A673 (cell line): ENCODE measurements at regions not wholly inside any gene's neighbourhood (a gene's known extent, or its start where the extent isn't known, plus 50 kb on each side); places are given as distances from the start of the nearest gene placed in this dataset.

Experiments
- BruUV-seq: library from RNA; stranded (reverse); fragments of 400-500 nt; replicated peaks from 2 replicates; lab custom pipeline; 2021; lab: Mats Ljungman, UMichigan
- CTCF ChIA-PET: fragments of 300-600 bp; sonication (Branson Sonifier 250); formaldehyde crosslinking; loops from one replicate; lab custom pipeline; 2022; ENCODE audit warnings: antibody characterized with exemption; lab: Charles Lee
- POLR2A ChIA-PET: fragments of 300-600 bp; sonication (Branson Sonifier 250); formaldehyde crosslinking; loops from one replicate; lab custom pipeline; 2022; ENCODE audit warnings: antibody characterized with exemption; ENCODE audit not compliant: low non-redundant PET; lab: Charles Lee
- DNase-seq: peaks from one replicate; pipeline ENCODE4 v3.0.0-alpha.2; 2015; ENCODE audit warnings: low spot score
- H3K27ac ChIP-seq: fragments of 200-600 bp; sonication (generic); 2 replicates; pipeline ENCODE4 v1.5.1; 2016; ENCODE audit warnings: mixed run types, low read depth, mild to moderate bottlenecking, mixed read lengths, antibody characterized with exemption, low read length; ENCODE audit not compliant: poor library complexity, severe bottlenecking
- H3K27me3 ChIP-seq: fragments of 200-600 bp; sonication (generic); replicated peaks from 2 replicates; pipeline ENCODE4 v1.6.1; 2017; ENCODE audit warnings: mixed run types, low read depth, mild to moderate bottlenecking, mixed read lengths, antibody characterized with exemption, low read length; ENCODE audit not compliant: insufficient read depth, poor library complexity
- H3K36me3 ChIP-seq: fragments of 200-600 bp; sonication (generic); 2 replicates; pipeline ENCODE4 v1.6.1; 2016; ENCODE audit warnings: mixed run types, mild to moderate bottlenecking, mixed read lengths, antibody characterized with exemption, low read length; ENCODE audit not compliant: insufficient read depth, poor library complexity, severe bottlenecking
- H3K4me1 ChIP-seq: fragments of 200-600 bp; sonication (generic); 2 replicates; pipeline ENCODE4 v1.6.1; 2017; ENCODE audit warnings: mixed run types, mild to moderate bottlenecking, mixed read lengths, antibody characterized with exemption, low read length; ENCODE audit not compliant: insufficient read depth, poor library complexity, severe bottlenecking
- H3K4me3 ChIP-seq: fragments of 200-600 bp; sonication (generic); 2 replicates; pipeline ENCODE4 v1.5.1; 2016; ENCODE audit warnings: low read depth, mixed run types, mild to moderate bottlenecking, mixed read lengths, low read length; ENCODE audit not compliant: poor library complexity, severe bottlenecking
- H3K9me3 ChIP-seq: fragments of 200-600 bp; sonication (generic); 2 replicates; pipeline ENCODE4 v1.6.1; 2016; ENCODE audit warnings: mixed run types, low read depth, mild to moderate bottlenecking, mixed read lengths, antibody characterized with exemption, low read length; ENCODE audit not compliant: poor library complexity, severe bottlenecking
- CTCF ChIP-seq: fragments of 300-800, 200-600 bp; sonication (generic); conservative IDR thresholded peaks from 2 replicates; pipeline ENCODE4 v1.5.1; 2017; ENCODE audit warnings: low read depth, mild to moderate bottlenecking, antibody characterized with exemption, low read length, moderate library complexity, mixed read lengths
- EZH2 ChIP-seq: fragments of 200-600 bp; sonication (generic); IDR thresholded peaks from 2 replicates; pipeline ENCODE4 v1.6.1; 2017; ENCODE audit warnings: borderline replicate concordance, low read depth, mild to moderate bottlenecking, mixed read lengths, antibody characterized with exemption, low read length; ENCODE audit not compliant: poor library complexity, severe bottlenecking
- intact Hi-C: fragments of 100-400 bp; cut with micrococcal nuclease; formaldehyde crosslinking; loops from one replicate; pipeline ENCODE4 v1.10.0; 2022; ENCODE audit not compliant: unreplicated experiment

- no peaks in the 10 kb centered on the region for H3K9me3 ChIP-seq
- no peak overlapping the region for H3K27ac ChIP-seq
- no peak overlapping the region for H3K4me3 ChIP-seq
- ChIA-PET POLR2A (no interaction called here), CTCF (no interaction called here)
- BruUV-seq: no TSS peak
- H3K36me3 ChIP-seq: no peaks in the 10 kb centered on the region
- no peaks in the 10 kb centered on the region for H3K4me1 ChIP-seq
- no peaks in the 10 kb centered on the region for H3K27me3 ChIP-seq
- TF ChIP-seq CTCF (no peak), EZH2 (no peak)
- intact Hi-C loops: no loop called here
- DNase-seq: peak; percentile 7
Measured at GRCh38 chr1:189851806-189852367, 625.8 kb downstream of the BRINP3 start.

GRCh38 chr1:189859385-189859977 lies 618.2 kb downstream of the BRINP3 start:
- no TSS peak for BruUV-seq
- Histone ChIP-seq H3K36me3 (no peaks in the 10 kb centered on the region), H3K27me3 (no peaks in the 10 kb centered on the region), H3K4me3 (no peak overlapping the region), H3K4me1 (no peaks in the 10 kb centered on the region), H3K9me3 (no peaks in the 10 kb centered on the region), H3K27ac (no peak overlapping the region)
- intact Hi-C loops: no loop called here
- POLR2A ChIA-PET: interaction anchor here (0.6 kb wide), 1 partner anchor 201 kb away, joined by 3 read pairs; no protein-coding TSS in a partner anchor
- CTCF ChIA-PET: interaction anchor here (0.6 kb wide), 1 partner anchor 18 kb away, joined by 6 read pairs; no protein-coding TSS in a partner anchor
- peak; percentile 65 for TF ChIP-seq CTCF
- TF ChIP-seq EZH2: no peak
- DNase-seq: peak; percentile 42

GRCh38 chr1:189866606-189867005 lies 611.1 kb downstream of the BRINP3 start:
- POLR2A ChIA-PET: no interaction called here
- no peak for DNase-seq
- CTCF ChIA-PET: no interaction called here
- no peak overlapping the region for H3K4me3 ChIP-seq
- no peaks in the 10 kb centered on the region for H3K36me3 ChIP-seq
- no peaks in the 10 kb centered on the region for H3K4me1 ChIP-seq
- TF ChIP-seq CTCF: no peak
- TF ChIP-seq EZH2: no peak
- H3K27ac ChIP-seq: no peak overlapping the region
- no TSS peak for BruUV-seq
- no peaks in the 10 kb centered on the region for H3K9me3 ChIP-seq
- no peaks in the 10 kb centered on the region for H3K27me3 ChIP-seq
- intact Hi-C loops: no loop called here
